MG63 (cell line): ENCODE measurements at regions not wholly inside any gene's neighbourhood (a gene's known extent, or its start where the extent isn't known, plus 50 kb on each side); places are given as distances from the start of the nearest gene placed in this dataset.
"Not testable (repeated sequence)": the region's sequence is repeated elsewhere in the genome, so short reads cannot be mapped to it uniquely, and the experiment has no call there.

ENCODE experiments used
- DNase-seq: peaks from one replicate; pipeline ENCODE4 v3.0.0-alpha.2; 2020
- H3K27me3 ChIP-seq: fragments of 250-450 bp; sonication (Bioruptor Pico); 2 replicates; pipeline ENCODE4 v1.5.1; 2020; ENCODE audit warnings: mild to moderate bottlenecking, moderate library complexity
- H3K36me3 ChIP-seq: fragments of 250-450 bp; sonication (Bioruptor Pico); 2 replicates; pipeline ENCODE4 v1.5.1; 2020; ENCODE audit warnings: mild to moderate bottlenecking, moderate library complexity
- H3K4me3 ChIP-seq: fragments of 250-450 bp; sonication (Bioruptor Pico); 2 replicates; pipeline ENCODE4 v1.5.1; 2020; ENCODE audit warnings: mild to moderate bottlenecking, moderate library complexity
- H3K9me3 ChIP-seq: fragments of 250-450 bp; sonication (Bioruptor Pico); 2 replicates; pipeline ENCODE4 v1.5.1; 2020; ENCODE audit warnings: mild to moderate bottlenecking, moderate library complexity

DNA sequence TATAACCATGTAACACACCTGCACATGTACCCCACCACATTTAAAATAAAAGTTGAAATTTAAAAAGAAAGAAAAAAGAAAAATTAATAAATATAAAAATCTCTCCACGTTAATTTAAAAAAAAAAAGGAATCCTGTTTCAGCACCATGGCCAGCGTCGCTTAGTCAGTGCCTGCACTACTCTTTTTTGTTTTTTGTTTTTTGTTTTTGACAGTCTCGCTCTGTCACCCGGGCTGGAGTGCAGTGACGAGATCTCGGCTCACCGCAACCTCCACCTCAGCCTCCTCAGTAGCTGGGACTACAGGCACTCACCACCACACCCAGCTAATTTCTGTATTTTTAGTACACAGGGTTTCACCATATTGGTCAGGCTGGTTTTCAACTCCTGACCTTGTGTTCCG is 835.9 kb downstream of the UQCRFS1 start:
- no peaks in the 10 kb centered on the region for H3K27me3 ChIP-seq
- H3K9me3 ChIP-seq = no peaks in the 10 kb centered on the region
- DNase-seq = no peak
- no peak overlapping the region for H3K4me3 ChIP-seq
- H3K36me3 ChIP-seq = no peaks in the 10 kb centered on the region

DNA sequence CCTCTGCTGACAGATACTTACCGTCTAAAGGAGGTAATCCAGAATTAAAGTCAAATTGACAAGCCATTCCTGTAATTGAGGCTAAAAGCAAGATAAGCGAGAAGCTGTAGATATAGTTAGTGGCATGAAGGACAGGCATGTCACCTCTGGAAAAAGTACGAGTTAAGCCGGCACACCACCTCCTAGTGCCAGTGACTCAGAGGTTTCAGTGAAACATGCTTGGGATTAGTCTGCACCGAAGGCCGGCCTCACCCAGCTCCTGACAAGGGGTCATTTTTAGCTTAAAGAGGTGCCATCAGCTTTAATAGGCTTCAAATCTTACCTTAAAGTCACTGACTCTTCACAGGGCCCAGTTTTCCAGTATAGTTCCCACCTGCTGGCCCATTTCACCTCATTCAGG is 838.0 kb downstream of the UQCRFS1 start:
- no peak for DNase-seq
- H3K27me3 ChIP-seq = no peaks in the 10 kb centered on the region
- H3K9me3 ChIP-seq = no peaks in the 10 kb centered on the region
- H3K4me3 ChIP-seq = no peak overlapping the region
- no peaks in the 10 kb centered on the region for H3K36me3 ChIP-seq

DNA sequence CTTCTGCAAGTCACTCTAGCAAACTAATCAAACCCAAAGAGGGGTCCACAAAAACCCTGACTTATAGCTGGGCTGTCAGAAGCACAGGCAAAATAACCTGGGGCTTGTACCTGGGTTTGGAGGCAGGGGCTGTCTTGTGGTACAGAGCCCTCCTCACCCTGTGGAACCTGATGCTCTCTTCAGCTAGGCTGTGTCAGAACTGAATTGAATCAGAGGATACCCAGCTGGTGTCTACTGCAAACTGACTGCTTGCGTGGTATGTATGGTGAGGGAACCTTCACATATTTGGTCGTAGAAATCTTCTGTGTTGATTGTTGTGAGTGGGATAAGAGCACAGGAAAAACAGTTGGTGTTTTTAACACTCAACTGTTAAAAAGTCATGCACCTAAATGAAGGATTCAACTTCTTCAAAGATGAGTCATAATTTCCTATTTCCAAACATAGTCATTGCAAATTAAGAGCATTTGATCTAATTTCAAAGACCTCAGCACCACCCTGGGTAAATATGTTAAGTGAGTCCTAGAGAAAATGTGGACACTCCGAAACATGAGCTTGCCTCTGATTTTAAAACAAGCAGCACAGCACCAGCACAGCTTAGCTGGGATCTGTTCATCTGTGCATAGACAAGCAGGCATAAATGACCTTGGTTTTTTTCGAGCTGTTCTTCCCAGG is 840.2 kb downstream of the UQCRFS1 start:
- Histone ChIP-seq H3K4me3 (no peak overlapping the region), H3K36me3 (no peaks in the 10 kb centered on the region), H3K9me3 (no peaks in the 10 kb centered on the region), H3K27me3 (no peaks in the 10 kb centered on the region)
- no peak for DNase-seq

DNA sequence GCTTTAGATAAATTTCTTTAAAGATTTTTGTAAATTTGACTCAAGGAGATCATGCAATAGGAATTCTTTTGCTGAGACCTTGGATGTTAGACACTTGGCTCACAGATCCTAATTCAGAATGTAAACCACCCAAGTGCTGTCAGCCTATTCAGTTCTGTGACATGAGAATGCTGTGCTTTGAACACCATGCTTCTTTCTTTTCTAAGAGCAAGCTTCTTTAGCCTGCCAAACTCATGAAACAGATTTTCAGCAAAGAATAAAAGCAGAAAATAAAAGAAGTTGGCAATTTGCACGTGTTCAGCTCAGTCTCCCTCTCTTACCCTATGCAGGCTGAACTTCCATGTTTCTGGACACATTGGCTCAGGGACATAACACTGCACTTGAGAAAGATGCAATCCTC is 845.8 kb downstream of the UQCRFS1 start:
- DNase-seq = no peak
- Histone ChIP-seq H3K9me3 (no peaks in the 10 kb centered on the region), H3K36me3 (no peaks in the 10 kb centered on the region), H3K4me3 (no peak overlapping the region), H3K27me3 (no peaks in the 10 kb centered on the region; the same call in 1 of the 2 replicates)

DNA sequence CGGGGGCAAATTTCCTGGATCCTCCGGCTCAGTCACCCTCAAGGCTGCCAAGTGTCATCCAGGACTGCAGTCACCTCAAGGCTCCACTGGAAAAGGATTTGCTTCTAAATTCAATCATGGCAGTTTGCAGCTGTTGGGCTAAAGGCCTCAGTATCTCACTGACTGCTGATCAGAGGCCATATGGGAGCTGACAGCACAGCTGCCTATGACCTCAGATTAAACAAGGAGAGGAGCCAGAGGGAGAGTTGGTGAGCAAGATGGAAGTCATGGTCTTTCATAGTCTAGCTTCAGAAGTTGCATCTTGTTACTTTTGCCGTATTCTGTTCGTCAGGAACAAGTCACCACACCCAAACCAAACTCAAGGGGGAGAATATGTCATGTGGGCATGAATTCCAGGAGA is 849.7 kb downstream of the UQCRFS1 start:
- H3K9me3 ChIP-seq = no peaks in the 10 kb centered on the region
- no peak overlapping the region for H3K4me3 ChIP-seq
- no peak for DNase-seq
- no peaks in the 10 kb centered on the region; the same call in 1 of the 2 replicates for H3K27me3 ChIP-seq
- no peaks in the 10 kb centered on the region for H3K36me3 ChIP-seq

DNA sequence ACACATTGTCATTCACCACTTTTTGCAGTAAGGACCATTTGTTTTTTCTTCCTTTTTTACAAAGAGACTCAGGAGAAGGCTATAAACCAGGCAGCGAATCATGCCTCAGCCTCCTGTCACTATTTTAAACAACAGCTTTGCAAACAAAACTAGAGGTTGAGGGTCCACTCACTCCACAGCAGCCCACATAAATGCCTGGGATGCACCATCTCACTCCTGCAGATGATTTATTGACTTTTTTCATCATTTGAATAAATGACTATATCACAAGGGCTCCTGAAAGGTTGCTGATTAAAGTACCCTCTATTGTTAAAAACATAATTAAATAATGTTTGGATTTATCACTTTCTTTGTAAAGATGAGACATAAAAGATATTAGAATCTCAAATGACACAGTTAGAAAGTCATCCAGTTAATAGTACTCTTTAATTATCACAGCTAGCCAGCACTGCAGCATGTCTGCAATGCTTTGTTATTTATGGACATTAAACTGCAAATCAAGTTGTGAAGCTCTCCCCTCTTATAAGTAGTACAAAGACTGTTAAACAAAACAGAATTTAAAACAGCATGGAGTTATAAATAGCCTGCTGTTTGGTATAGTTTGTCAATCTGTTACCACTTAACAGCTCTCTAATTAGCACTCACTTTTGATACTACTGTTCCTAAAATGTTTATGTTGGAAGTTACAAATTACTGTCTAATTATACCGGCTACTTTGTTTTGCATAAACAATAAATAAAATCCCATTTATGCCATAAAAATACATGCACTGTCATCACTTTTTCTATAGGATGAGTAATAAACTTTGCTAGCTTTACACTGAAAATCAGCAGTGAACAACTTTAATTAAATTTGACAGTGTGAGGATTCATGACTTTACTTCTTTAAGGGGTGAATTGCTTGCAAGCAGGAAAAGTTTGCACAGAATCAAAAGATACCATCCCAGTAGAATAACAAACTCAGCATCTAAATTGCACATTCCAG is 853.2 kb downstream of the UQCRFS1 start:
- Histone ChIP-seq H3K4me3 (no peak overlapping the region), H3K9me3 (no peaks in the 10 kb centered on the region), H3K27me3 (no peaks in the 10 kb centered on the region), H3K36me3 (no peaks in the 10 kb centered on the region)
- DNase-seq = no peak

DNA sequence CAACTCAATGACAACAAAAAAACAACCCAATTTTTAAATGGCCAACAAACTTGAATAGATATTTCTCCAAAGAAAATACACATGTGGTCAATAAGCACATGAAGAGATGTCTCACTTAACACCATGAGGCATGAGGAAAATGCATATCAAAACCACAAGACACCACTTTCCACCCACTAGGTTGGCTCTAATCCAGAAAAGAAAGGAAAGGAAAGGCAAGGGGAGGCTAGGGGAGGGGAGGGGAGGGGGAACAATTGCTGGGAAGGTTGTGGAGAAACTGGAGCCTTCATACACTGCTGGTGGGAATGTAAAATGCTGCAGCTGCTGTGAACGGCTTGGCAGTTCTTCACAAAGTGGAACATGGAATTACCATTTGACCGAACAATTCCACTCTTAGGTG is 854.3 kb downstream of the UQCRFS1 start:
- Histone ChIP-seq H3K9me3 (no peaks in the 10 kb centered on the region), H3K27me3 (no peaks in the 10 kb centered on the region), H3K36me3 (no peaks in the 10 kb centered on the region), H3K4me3 (no peak overlapping the region)
- no peak for DNase-seq

DNA sequence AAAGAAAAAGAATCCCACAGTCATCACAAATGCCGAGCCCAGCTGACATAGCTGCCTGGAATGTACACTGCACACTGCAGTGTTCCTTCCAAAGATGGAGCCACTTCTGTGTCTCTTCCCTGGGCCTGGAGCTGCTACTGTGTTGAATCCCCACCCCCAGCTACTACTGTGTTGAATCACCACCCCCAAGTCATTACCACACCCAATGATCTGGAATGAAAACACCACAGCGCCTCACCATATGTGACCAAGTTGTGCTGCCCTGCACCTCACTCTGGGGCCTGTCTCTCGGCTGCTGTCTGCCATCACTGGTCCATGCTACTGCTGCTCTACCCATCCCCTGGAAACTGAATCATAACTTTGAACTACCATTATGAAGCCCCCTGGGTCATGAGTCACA is 861.2 kb downstream of the UQCRFS1 start:
- Histone ChIP-seq H3K27me3 (no peaks in the 10 kb centered on the region), H3K36me3 (no peaks in the 10 kb centered on the region), H3K4me3 (no peak overlapping the region), H3K9me3 (0 out of 2 replicates have a peak, but pooled peaks cover 3% of the 10 kb centered on the region)
- DNase-seq = peak; percentile 33

DNA sequence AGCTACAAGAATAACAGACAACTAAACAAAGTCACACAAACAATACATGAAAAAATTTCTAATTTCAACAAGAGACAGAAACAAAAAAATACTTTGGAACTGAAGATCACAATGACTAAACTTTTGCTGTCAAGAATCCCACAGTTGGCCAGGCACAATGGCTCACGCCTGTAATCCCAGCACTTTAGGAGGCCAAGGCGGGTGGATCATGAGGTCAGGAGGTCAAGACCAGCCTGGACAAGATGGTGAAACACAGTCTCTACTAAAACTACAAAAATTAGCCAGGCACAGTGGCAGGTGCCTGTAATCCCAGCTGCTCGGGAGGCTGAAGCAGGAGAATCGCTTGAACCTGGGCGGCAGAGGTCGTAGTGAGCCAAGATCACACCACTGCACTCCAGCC is 861.6 kb downstream of the UQCRFS1 start:
- H3K27me3 ChIP-seq, H3K36me3 ChIP-seq, H3K9me3 ChIP-seq, H3K4me3 ChIP-seq: not testable (repeated sequence)
- DNase-seq = peak; percentile 55

DNA sequence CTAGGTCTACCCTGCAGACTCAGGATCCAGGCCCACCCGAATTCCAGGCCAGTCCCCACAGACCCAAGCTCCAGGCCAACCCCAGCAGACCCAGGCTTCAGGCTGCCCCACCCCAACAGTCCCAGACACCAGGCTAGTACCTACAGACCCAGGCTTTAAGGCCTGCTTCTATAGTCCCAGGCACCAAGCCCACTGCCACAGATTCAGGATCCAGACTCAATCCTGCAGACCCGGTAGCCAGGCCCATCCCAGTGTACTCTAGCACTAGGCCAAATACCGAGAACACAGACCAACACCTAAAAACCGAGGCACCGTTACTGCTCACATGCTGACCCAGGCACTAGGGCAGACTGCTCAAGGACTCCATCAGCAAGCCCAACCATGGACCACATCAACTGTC is 862.3 kb downstream of the UQCRFS1 start:
- H3K36me3 ChIP-seq = no peaks in the 10 kb centered on the region
- DNase-seq = no peak
- H3K4me3 ChIP-seq = no peak overlapping the region
- 0 out of 2 replicates have a peak, but pooled peaks cover 3% of the 10 kb centered on the region for H3K9me3 ChIP-seq
- H3K27me3 ChIP-seq = no peaks in the 10 kb centered on the region

DNA sequence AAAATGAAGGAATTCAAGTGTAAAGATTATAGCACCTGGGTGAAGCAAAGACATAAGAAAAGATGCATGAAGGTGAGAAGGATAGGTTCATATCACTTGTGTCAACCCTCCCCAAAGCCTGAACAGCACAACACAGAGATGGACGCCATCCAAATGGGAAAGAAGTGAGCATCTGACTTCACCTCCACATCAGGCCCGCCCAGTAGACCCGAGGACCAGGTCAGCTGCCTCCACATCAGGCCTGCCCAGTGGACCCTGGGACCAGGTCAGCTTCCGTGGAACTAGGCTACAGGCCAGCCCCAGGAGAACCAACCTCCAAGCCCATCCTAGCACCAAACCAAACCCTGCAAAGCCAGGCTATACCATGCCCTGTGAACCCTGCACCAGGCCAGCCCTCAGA is 862.9 kb downstream of the UQCRFS1 start:
- 0 out of 2 replicates have a peak, but pooled peaks cover 3% of the 10 kb centered on the region for H3K9me3 ChIP-seq
- no peak overlapping the region for H3K4me3 ChIP-seq
- H3K36me3 ChIP-seq = no peaks in the 10 kb centered on the region
- DNase-seq = no peak
- no peaks in the 10 kb centered on the region for H3K27me3 ChIP-seq

DNA sequence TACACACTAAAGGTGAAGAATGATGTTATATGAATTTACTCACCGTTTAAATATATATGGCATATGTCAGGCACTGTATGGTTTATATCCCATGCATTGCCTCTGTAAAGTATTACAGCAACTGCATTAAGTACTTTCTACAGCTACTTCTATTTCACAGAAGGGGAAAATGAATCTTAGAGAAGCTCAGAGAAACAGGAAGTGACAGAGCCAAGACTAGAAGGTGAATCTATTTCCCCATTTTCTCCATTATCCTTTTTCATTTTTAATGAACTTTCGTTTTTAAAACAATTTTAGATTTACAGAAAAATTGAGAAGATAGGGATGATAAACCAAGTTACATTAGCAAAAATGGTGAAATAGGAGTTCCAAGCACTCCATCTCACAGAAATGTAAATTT is 863.3 kb downstream of the UQCRFS1 start:
- 0 out of 2 replicates have a peak, but pooled peaks cover 3% of the 10 kb centered on the region for H3K9me3 ChIP-seq
- H3K27me3 ChIP-seq = no peaks in the 10 kb centered on the region
- no peak for DNase-seq
- no peaks in the 10 kb centered on the region for H3K36me3 ChIP-seq
- no peak overlapping the region for H3K4me3 ChIP-seq

DNA sequence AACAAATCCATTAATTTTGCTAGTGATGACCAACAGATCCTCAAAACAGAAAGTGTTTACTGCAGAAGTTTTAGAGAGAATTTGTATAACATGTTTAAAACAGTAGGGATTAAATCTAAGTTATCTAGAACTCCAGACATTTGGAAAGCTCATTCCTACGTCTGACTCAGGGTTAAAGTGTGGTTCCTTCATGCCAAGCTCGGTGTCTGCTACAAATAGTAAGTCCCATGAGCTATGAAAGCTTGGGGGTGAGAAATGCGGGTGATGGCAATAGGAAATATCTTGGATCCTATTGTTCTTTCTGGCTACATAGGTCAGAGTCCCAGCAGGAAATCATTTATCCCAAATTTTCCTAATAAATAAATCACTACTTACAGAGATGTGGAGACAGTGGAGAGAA is 867.1 kb downstream of the UQCRFS1 start:
- Histone ChIP-seq H3K27me3 (0 out of 2 replicates have a peak, but pooled peaks cover 2% of the 10 kb centered on the region), H3K9me3 (peaks cover 4% of the 10 kb centered on the region; the same call in 1 of the 2 replicates), H3K36me3 (no peaks in the 10 kb centered on the region), H3K4me3 (no peak overlapping the region)
- no peak for DNase-seq

DNA sequence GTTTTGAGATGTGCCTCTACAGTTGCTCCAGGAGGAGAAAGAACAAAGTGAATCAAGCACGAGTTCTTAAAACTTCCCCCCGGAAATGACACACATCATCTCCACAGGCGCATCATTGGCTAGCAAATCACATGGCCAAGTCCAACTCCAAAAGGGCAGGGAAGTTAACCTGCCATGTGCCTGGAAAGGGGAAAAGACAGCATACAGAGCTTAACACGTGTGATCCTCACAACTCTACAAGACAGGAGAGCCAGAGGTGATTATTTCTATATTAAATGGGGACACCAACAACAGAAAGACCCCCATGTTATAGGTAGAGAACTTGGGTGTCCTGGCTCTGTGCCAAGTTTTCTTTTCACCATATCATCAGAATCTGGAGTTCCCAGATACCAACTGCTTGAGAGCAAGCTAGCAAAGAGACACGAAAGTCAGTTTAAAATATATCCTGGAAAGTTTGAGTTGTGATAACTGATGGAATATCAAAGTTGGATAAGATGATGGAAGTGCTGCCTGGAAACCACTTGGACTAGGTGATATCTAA is 871.1 kb downstream of the UQCRFS1 start:
- no peak overlapping the region for H3K4me3 ChIP-seq
- H3K9me3 ChIP-seq = peaks cover 4% of the 10 kb centered on the region; the same call in 1 of the 2 replicates
- no peak for DNase-seq

DNA sequence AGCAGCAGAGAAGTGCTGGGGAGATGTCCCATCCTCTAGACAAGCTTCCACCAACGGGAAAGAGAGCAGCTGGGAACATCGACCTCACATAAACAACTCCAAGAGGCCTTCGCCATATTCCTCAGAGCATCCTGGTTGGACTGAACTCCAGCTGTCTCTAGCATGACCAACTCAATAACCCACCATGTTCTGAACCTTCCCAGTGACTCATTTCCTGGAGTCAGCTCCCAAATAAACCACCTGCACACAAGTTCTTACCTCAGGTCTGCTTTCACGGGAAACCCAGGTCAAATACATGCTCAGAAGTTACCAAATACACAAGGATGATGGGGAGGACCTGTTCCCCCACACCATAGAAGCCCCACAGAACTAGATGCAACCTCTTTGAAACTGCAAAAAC is 878.5 kb downstream of the UQCRFS1 start:
- no peak overlapping the region for H3K4me3 ChIP-seq
- no peaks in the 10 kb centered on the region for H3K27me3 ChIP-seq
- H3K9me3 ChIP-seq = no peaks in the 10 kb centered on the region
- no peaks in the 10 kb centered on the region for H3K36me3 ChIP-seq
- no peak for DNase-seq

More for the DNA sequence above, 871.1 kb downstream of the UQCRFS1 start:
- H3K27me3 ChIP-seq = 0 out of 2 replicates have a peak, but pooled peaks cover 2% of the 10 kb centered on the region
- no peaks in the 10 kb centered on the region for H3K36me3 ChIP-seq

DNA sequence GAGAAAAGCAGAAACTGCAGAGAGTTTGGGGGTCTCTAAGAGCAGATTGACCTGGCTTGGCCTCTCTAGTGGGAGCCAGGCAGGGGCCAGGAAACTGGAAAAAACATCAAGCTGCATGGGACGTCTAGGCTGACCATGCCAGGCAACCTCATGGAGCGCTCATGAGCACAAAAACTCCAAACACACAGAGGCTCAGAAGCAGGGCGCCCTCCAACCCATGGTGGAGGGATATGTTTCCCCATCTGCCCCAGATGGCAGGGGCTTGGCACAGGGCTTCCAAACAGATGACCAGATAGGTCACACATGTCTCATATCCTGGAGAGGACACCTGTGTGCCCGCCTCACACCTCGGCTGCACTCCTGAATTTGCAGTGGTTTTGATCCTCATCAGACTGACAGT is 879.0 kb downstream of the UQCRFS1 start:
- Histone ChIP-seq H3K4me3 (no peak overlapping the region), H3K27me3 (no peaks in the 10 kb centered on the region), H3K36me3 (no peaks in the 10 kb centered on the region), H3K9me3 (no peaks in the 10 kb centered on the region)
- DNase-seq = no peak

DNA sequence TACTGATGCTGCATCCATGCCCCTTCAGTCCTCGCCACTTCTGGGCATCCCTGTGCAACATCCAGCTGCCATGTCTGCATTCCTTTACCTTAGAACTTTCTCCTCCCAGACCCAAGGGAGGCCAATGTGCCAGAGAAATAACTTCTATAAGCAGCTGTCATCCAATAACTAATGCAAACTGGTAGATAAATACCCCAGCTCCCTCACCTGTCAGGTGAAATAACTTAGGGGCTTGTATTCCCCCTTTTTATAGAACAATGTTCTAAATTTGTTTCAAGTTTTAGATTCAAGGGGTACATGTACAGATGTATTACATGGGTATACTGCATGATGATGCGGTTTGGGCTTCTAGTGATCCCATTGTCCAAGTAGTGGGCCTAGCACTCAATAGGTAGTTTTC is 880.1 kb downstream of the UQCRFS1 start:
- no peak for DNase-seq
- Histone ChIP-seq H3K27me3 (no peaks in the 10 kb centered on the region), H3K4me3 (no peak overlapping the region), H3K36me3 (no peaks in the 10 kb centered on the region), H3K9me3 (no peaks in the 10 kb centered on the region)
